GM12874 (cell line): ENCODE measurements at regions not wholly inside any gene's neighbourhood (a gene's known extent, or its start where the extent isn't known, plus 50 kb on each side); places are given as distances from the start of the nearest gene placed in this dataset.

ENCODE experiments used
- TF ChIP-seq, protein P1 (sequence below): IDR thresholded peaks from 2 replicates; pipeline ENCODE4 v1.5.1; 2011; ENCODE audit warnings: low read depth, mild to moderate bottlenecking, control low read depth, low read length, moderate library complexity; ENCODE audit not compliant: insufficient read depth

DNA sequence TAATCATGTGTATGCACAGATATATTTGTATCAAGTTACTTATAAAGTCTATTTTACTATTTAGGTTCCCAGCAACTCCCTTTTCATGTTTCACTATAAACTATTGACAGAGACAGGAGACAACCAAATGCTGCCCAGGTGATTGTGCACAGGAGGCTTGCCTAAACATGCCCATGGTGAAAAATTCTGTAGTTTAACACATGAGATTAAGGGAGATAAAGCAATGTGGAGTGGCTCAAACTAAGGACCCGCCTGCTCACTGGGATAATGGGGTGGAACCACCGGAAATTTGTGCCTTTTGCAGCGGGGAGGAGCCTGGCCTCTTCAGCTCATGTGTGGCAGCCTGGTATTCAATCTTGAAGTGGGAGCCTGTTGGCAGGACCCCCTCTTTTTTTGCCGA lies 459.5 kb upstream of the CNTN5 start:
- TF ChIP-seq, protein P1, sequence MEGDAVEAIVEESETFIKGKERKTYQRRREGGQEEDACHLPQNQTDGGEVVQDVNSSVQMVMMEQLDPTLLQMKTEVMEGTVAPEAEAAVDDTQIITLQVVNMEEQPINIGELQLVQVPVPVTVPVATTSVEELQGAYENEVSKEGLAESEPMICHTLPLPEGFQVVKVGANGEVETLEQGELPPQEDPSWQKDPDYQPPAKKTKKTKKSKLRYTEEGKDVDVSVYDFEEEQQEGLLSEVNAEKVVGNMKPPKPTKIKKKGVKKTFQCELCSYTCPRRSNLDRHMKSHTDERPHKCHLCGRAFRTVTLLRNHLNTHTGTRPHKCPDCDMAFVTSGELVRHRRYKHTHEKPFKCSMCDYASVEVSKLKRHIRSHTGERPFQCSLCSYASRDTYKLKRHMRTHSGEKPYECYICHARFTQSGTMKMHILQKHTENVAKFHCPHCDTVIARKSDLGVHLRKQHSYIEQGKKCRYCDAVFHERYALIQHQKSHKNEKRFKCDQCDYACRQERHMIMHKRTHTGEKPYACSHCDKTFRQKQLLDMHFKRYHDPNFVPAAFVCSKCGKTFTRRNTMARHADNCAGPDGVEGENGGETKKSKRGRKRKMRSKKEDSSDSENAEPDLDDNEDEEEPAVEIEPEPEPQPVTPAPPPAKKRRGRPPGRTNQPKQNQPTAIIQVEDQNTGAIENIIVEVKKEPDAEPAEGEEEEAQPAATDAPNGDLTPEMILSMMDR: no peak

DNA sequence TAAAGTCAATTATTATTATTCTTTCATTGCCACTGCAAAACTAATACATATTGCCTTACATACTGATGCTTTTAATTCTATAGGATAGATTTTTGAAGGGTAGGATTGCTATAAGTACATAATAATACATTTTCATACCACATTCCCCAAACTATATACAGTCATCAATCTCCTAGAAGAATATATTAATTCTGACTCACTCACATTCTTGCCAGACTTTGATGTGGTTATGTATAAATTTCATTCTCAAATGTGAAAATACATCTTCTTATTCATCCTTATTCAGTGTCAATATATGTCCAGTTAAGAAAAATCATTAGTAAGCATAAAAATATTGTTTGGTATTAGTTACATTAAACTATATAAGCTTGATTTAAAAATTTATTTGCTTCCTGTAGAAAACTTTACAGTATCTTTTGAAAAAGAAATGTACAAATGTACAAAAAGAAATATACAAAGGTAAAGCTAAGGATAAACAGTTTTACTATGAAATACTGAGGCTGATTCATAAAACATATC lies 458.8 kb upstream of the CNTN5 start:
- TF ChIP-seq, protein P1: no peak

DNA sequence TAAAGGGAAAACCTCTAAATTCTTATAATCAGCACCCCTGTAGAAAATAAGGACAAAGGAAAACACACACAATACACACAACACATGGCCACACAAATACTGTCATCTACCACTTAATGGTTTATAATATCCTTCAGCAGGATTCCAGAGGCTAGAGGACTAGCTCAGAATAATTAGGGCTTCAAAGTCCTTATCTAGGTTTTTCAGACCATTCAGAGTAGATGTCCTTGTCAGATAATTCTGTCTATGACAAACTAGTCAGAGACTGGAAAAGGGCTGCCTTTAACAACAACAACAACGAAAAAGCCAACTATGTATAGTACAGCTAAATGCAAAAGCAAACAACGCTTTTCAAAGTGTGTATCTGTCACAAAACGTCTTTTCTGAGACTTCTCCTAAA lies 456.5 kb upstream of the CNTN5 start:
- TF ChIP-seq, protein P1: no peak

DNA sequence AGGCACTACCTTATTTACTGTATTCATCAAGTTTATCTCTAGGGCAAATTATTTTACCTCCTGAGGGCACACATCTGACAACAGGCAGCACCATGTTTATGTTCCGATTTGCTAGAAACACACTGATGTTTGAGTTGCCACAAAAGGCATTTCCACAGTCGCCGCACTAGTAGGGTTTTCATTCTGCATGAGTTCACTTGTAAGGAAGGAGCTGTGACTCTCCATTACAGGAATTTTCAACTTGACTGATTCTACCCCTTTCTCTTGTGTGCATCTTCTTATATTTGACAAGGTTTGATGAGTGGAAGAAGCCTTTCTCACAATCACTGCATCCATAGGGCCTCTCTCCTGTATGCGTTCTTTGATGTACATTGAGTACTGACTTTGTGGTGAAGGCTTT lies 455.9 kb upstream of the CNTN5 start:
- TF ChIP-seq, protein P1: no peak

DNA sequence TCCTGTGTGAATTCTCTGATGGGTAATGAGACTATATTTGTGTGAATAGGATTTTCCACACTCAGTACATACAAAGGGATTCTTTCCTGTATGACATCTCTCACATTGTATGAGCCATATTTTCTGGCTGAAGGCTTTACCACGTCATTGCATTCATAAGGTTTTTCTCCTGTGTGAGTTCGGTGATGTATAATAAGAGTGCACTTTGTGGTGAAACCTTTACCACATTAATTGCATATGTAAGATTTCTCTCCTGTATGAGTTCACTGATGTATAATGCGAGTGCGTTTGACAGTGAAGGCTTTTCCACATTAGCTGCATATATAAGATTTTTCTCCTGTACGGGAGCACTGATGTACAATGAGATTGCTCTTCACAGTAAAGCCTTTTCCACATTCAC lies 455.4 kb upstream of the CNTN5 start:
- TF ChIP-seq, protein P1: no peak

DNA sequence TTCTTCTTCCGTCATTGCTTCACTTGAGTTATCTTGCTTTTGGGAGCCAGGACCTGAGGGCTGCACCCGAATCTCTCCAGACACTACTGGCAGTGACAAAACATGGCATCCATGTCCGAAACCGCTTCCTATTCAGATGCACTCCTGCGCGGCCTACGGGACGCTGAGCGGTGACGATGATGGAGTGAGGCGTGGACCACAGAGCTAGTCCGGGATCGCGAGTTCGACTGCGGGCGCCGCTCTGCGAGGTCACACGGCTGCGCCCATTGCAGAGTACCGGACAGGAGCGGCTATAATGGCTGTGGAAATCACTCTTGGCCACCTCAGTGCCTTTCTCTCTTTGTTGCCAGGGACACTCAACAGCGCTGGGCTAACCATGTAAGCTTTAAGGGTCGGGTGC lies 453.8 kb upstream of the CNTN5 start:
- TF ChIP-seq, protein P1: no peak

DNA sequence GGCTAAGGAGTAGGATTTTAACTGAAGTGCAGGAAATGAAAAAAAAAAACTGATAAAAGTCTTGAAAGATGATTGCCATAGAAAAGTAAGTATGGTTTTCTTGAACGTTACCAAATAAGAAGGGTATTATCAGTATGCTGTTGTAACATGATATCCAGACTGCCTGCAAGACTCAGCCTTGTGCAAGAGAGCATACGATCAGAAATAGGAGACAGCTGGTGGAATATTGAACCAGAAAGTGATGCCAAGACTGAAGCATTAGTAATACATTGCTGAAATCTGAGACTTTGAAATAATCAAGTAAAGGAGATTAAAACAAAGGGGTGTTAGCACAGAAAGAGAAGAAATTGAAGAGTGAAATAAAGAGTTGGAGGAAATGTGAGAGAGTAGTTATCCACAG lies 452.7 kb upstream of the CNTN5 start:
- TF ChIP-seq, protein P1: no peak
